ENCODE measurements at regions not wholly inside any gene's neighbourhood (a gene's known extent, or its start where the extent isn't known, plus 50 kb on each side); places are given as distances from the start of the nearest gene placed in this dataset.

DNA sequence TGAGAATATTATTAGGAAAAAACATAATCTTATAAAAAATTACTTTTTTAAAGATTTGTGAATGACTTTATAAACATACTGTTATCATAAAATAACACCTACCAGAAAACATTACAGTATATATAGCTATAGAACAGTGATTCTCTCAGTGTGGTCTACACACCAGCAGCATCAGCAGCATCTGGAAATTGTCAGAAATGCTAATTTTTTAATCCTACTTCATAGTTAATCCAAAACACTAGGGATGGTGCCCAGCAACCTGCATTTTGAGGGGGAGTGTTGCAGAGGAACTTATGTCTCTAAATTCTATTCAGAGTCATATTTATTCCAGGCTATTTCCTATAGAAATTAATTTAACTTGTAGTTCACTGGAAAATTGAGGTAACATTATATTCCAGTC, 1107.8 kb downstream of the IGSF11 start:
- DNase-seq, result no peak

DNA sequence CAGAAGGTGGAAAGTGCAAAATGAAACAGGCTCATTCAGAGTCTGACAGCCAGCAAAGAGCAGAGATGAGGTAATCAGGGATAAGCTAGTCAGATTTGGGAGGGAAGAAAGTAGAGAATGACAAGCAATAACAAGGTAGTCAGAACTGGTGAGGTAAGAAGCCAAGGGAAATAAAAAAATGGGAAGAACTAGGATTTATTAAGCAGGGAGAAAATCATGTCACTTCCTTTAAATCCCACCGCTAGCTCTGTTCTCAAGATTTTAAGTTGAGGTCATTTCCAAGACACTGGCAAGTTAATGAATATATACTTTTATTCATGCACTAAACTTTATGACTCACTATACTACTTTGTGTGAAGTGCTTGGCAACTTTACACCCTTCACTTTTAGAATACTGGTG, 1106.8 kb downstream of the IGSF11 start:
- DNase-seq, result no peak

DNA sequence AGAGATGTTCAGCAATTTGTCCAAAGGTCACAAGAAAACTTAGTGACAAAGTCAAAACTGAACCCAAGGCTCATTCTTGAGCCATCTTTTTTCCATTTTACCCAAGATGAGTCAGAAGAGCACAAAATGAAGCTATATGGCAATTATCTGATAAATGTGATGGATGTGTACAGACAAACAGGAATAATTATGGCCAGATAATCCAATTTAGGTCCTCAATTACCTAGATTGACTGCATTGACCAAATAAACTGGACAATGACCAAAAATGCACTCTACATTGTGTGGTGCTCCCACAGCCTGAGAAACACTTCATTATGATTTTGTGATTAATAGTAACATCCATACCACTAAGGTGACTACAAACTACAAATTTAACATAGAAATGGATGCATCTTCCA, 1105.8 kb downstream of the IGSF11 start:
- no peak for DNase-seq

DNA sequence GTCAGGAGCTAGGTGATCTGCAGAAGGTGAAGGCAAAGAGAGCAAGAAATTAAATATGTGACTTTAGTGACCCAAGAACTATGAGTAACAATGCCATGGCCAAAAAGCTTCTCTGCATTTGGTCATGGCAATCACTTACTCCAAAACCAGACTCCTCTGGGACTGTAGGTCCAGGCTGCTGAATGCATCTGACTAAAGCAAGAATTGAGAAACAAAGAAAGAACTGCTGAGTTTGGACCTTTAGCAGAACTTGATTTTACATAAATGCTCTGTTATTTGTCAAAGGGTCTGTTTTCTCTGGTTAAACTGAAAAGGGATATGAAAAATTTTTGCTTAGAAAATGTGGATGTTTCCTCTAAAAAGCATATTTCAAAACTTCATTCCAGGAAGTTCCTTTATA, 1102.2 kb downstream of the IGSF11 start:
- no peak for DNase-seq

DNA sequence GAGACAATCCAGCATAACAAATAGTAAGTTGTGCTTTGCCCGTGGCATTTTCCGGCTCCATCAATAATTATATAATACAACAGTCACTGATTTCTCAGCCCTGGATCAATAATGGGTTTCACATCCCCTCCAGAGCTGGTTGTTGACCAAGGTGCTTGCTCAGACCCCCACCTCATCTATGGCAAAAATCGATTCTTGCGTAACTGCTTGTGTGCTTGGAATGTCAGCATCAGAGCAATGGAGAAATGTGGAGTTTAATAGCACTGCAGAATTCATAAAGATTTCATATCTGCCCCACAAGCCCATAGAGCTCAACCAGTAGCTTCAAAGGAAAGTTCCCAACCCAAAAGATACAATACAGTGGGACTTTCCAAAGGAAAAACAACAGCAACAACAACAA, 1098.5 kb downstream of the IGSF11 start:
- no peak for DNase-seq

DNA sequence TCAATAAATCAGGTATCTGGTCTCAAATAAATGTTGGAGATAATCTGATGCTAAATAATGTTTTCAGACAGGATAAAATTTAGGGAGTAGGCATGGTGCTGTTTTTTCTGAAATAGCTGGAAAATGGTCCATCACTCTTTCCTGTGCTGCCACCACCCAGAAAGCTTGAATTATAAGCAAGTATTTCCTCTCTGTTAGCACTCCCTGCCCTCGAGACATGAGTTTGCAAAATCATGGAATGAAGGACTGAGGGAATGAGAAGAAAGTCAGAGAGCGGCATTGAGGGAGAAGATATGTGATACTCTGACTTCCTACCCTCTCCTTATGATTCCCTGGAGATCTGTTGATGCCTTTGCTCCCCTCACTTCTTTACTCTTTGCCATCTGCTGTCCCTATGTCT, 1095.7 kb downstream of the IGSF11 start:
- no peak for DNase-seq

DNA sequence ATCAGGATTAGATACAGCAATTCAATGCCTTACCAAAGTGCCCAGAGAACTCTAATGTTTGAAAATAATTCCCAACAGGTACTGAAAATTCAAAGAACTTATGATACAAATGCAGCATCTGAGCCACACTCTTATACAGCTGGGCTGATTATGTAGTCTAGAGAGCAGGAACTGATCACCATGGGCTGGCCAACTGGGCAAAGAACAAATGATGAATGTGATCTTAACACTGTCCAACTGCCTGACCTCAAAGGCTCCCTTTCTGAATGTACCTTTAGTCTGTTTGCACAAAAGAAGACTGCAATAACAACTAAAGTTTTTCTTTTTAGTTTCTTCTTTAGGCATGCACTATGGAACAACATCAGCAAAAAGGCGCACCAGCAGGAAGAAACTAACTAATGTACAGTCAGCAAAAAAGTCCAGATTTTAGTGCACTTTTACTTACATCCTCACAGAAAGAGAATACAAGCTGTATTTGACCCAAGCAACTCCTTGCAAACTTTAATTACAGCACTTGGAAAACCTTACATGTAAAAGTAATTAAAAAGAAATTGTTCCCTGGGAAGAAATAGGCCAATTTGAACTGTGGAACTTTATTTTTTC, 1095.1 kb downstream of the IGSF11 start:
- no peak for DNase-seq

DNA sequence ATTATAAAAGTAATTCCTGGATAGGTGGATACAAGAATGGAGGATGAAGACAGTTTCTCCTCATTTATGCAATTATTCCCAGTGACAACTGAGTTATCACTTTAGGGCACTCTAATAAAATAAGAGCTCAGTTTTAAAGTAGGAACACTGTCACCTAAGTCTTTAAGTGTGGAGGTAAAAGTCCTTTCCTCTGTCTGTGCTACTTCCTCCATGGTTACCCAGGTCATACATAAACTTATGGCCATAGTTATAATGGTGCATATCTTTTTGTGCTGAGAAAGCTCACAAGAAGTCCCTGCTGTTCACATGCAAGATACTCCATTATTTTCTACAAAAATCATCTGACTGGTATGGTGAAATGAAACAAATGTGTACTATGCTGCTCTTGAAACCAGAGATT, 1093.6 kb downstream of the IGSF11 start:
- DNase-seq, result no peak

DNA sequence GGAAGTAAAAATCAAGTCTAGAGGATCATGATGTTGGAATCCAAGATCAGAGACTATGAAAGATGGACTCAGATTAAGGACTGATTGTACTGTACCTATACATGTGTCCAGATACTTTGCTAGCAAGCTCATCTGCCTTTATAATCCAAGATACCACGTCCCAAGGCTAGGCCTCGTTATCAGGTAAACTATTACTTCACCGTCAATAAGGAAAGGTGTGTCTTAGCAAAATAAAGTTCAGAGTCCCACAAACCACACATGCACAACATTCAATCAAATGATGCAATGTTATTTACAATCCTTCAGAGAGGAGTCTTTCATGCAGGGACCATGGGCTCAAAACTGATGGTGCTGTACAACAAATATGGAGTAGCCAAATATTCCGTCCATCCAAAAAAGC, 1092.9 kb downstream of the IGSF11 start:
- DNase-seq, result no peak

DNA sequence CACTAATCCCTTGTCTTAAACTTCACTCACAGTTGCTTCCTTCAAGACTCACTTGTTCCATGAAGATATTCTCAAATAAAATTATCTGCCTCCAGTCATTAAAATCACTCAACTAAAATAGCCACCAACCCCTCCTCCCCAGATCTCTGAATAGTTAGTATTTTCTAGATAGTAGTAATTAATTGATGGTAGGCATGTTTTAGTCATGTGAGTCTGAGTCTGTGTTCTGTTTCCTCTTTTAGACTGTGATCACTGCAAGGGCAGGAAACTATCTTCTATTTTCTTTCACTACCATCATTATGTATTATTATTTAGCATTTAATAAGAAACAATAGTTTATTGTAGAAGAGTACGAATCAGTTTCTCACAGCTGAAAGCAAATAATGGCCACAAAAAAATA, 1080.5 kb downstream of the IGSF11 start:
- DNase-seq, result no peak

DNA sequence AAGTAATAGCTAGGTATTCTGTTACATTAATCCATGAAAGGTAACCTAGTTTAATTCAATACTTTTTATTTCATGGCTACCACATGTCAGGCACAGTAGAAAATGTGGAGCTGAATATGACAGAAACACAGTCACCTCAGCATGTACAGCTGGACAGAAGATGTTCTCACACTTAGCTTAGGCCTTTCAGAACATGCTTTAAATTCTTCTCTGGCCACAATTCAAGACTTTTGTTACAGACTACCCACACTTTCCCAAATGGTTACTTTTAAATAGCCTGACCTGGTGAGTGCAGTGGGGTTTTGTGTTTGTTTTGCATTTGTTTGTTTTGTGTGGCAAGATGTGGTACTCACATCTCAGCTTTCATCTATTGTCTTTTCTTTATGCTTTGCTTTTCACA, 1079.5 kb downstream of the IGSF11 start:
- DNase-seq, result peak; percentile 35

DNA sequence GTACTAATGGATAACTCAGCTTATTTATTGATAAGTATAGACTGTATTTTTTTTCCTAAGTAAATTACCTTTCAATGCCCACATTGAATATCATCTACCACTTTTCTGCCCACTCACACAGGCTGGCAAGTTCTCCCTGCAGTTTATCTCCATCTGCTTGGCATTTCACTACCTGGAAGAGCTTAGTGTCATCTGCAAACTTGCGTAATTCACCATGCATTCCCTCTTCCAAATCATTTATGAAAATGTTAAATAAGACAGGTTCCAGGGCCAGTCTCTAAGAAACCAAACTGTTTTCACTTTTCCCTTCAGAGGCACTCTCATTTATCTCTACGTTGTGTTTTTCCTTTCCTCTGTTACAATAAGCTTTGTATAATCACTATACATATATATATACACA, 1076.6 kb downstream of the IGSF11 start:
- no peak for DNase-seq

DNA sequence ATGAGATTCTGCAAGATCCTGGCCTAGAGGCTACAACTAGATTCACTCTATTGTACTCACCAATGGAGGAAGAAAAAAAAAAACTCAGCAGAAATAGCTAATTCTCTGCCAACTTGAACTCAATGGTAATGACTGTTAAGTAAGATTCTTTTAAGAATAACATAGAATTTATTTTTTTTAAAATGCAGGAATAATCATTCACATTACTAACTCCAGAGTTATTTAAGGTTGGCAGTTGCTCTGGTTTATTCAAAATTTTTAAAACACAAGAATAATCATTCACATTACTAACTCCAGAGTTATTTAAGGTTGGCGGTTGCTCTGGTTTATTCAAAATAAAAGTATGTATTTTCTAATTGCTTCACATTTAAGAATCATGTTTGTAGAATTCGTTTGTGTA, 1071.9 kb downstream of the IGSF11 start:
- no peak for DNase-seq

DNA sequence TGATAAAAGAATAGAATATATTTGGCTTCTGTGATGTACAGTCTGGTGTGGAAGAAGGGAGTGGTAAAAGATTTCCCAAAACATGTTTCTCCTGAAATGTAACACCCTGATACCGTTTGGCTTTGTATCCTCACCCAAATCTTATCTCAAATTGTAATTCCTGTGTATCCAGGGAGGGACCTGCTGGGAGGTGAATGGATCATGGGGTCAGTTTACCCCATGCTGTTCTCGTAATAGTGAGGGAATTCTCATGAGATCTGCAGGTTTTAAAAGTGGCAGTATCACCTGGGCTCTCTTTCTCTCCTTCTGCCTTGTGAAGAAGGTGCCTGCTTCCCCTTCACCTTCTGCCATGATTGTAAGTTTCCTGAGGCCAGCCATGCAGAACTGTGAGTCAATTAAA, 1070.8 kb downstream of the IGSF11 start:
- DNase-seq, result no peak

DNA sequence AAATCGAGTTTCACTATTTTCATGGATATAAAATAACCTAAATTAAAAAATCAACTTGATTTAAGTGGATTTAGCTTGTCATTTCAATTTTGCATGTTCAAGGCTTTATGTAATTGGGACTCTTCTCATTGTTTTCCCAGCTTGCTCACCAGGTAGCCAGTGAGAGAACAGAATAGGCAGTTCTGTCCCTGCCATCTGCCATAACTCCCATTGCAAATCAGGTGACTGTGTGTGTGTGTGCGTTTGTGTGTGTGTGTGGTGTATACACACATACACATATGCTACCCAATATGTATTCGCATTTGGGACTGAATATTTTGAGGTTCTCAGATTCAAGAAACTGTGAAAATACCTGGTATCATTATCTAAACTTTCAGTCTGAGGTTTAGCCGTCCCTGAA, 1069.8 kb downstream of the IGSF11 start:
- no peak for DNase-seq

DNA sequence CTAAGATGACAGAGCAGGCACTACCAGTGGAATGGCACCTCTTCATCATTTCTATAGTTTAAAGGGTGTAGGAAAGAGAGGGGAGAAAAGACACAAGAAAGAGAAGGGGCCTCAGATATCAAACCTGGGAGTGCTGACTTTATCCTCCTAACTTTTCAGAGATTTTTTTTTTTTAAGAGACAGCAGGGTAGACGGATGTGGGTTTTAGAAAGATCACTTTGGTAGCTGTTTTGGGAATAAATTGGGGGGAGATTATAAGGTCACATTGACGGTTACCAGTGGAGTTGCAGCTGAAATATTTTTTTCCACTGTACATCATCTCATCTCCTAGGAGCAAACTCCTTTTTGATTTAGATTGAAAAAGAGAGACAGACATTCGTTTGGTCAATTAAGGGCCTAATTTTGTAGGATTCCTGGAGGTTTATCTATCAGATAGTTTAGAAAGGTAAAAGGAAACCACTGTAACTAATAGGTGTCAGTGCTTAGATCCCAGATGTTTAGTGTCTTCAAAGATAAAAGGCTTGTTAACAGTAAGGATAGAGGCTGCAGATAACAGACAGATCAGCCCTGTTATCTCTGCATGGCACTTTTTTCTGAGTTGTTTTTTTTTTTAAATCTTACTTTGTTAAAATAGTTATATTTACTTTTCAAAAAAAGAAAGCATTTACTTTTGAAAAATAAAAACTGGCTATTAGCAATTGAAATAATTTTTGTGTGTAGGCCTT, 1057.0 kb downstream of the IGSF11 start:
- DNase-seq, result no peak

DNA sequence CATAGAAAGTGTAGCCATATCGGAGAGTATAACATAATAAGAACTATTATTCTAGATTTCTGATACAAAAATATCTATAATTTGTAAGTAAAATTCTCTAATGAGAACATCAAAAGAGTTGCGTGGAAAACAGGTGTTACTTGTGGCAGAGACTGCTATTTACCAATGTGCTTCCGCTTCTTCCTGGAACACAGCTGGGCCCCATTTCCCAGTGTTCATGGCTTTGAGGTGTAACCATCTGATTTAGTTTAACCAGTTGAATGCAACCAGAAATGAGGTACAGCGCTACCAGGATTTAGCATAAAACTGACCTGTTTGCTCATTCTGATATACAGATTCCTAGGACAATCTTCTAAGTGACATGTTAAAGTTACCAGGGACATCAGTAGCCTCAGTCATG, 1055.2 kb downstream of the IGSF11 start:
- no peak for DNase-seq

DNA sequence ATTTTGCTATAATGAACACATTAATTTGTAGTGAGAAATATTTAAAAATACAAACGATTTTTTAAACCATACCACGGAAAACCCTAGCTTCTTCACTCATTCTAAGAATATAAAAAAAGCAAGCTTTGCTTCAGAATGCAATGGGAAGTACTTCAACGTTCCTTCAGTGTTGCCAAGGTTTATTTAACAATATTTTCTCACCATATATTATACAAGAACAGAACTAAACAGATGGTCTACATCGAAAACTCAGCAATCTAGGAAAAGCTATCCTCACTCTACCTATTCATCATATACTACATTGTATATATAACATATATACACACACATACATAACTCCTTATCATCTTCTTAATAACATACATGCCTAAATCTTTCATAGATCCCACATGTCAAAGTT, 1047.4 kb downstream of the IGSF11 start:
- no peak for DNase-seq

DNA sequence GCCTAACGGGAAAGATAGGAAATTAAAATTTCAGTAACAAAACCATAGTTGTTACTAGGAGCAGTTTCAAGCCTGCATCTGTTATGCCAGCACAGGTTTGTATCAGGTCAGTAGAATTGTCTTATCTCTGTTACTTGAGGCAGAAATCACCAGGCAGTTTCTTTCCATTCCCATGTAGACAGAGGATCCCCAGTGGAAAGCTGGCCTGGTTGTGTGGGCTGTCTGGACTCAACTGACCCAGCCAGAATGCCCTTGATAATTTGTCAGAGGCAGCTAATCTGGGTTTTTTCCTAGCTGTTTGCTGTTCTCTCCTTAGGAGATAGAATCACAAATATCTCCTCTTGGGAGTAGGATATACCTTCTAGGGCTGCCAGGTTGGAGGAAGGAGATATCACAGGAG, 1044.7 kb downstream of the IGSF11 start:
- no peak for DNase-seq

DNA sequence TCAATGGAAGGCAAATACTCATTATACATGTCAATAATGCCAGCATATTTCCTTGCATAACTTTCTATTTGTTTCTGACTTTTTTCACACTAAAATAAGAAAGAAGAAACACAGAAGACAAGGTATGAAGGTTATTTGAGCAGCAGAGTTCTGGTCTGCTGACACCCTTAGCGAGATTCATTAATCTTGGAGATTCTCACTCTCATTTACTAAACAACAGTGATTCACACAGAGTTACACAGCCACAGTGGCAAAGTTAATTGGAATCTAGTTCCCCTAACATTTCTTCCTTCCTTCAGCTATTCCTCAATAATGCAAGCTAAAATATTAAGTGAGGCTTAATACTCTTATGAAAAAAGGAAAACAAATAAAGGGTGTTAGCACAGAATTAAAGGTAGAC, 1044.0 kb downstream of the IGSF11 start:
- DNase-seq, result no peak

DNA sequence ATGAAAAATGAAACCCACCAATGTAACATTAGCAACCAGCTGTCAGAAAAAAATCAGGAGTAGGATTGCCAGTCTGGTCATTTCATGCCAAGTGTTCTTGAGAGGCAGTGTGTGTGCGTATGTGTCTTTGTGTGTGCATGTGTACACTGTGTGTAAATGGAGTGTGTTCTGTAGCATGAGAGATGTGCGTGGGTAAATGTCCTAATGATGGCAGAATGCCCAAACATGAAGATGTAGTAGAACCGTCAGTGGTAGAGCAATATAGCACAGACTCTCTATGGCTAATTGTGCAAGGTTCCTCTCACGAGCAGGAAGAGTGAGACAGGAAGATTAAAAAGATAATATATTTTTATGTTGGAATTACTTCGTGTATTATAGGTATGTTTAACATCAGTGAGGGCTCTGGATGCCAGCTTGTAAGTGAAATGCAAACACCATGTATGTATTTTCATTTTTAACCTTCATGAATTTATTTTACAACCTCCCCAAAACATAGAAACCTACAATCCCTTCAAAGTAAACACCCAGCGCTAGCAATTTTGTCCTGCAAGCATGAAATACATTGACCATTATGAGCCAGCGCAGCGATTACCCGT, 1038.7 kb downstream of the IGSF11 start:
- peak; percentile 12 for DNase-seq

DNA sequence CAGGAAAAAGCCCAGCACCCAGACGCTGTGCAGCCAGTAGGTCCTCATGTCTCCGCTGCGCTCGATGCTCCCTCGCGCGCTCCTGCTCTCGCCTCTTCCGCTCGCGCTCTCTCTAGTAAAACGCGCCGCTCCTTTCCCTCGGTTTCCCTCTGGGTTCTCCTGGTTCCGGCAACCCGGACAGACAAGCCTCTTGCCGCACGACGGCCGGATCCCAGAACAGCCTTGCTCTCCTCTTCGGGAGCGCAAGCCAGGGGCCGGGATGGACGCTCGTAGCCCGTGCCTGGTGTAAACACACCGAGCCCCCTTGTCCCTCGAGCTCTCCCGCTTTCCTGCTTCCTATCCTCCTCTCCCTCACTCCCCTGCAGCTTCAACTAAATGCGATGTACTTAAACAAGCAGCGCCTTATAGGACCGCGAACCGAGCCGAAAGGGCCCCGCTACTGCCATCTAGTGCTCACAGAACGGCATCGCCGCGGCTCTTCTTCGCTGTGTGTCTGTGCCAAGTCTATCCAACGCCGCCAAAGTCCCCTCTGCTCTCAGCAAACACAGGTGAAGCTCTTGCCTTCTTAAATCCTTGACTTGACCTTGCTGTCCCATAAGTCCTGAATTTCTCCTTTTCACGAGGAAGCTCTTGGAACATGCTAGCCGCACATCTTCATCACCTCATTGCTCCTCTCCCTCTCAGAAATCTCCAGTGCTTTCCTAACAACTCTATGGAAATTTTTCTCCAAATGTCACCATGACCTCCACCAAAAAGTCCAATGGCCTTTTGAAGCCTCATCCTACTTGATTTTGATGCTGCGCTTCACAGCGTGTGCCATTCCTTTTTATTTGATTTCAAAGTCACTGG, 1037.2 kb downstream of the IGSF11 start:
- peak; percentile 88 for DNase-seq

DNA sequence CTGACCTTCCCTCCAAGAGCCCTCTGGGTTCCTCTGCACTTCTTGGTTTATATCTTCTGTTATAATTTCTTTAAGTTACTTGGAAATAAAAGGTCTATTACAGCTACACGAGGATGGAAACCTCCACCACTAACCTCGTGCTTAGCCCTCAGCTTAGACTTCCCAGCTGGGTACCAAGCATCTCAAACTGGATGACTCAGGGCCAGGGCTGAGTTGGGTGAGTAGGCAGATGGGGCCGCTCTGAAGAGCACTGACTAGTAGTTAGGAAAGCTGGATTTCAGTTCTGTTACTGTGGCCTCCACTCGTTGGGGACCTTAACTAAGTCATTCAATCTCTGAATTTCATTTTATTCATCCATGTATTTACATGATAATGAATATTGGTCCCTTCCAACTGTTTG, 1036.6 kb downstream of the IGSF11 start:
- no peak for DNase-seq

DNA sequence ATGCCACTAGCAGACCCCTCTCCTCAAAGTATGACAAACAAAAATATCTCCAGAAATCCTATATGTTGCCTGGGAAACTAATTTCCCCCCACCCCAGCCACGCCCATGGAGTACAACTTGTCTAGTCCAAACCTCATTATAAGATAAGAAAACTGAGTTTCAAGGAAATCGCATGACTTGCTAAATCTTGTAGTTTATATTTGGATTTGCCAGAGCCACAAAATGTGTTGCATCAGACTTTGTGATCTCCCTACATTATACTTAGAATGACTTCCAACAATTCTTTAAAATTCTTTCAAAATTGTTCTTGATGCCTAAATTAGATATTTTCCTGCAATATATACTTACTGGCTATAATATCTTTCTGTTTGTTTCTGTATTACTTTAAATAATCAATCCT, 1034.4 kb downstream of the IGSF11 start:
- no peak for DNase-seq
